HG03565 (cell line): ENCODE measurements at regions not wholly inside any gene's neighbourhood (a gene's known extent, or its start where the extent isn't known, plus 50 kb on each side); places are given as distances from the start of the nearest gene placed in this dataset.

Experiments used
- ATAC-seq: cut with Tn5 transposase; IDR thresholded peaks from one replicate; pipeline ENCODE4 v1.9.1; 2021; ENCODE audit warnings: mild to moderate bottlenecking, moderate library complexity; ENCODE audit not compliant: unreplicated experiment

DNA sequence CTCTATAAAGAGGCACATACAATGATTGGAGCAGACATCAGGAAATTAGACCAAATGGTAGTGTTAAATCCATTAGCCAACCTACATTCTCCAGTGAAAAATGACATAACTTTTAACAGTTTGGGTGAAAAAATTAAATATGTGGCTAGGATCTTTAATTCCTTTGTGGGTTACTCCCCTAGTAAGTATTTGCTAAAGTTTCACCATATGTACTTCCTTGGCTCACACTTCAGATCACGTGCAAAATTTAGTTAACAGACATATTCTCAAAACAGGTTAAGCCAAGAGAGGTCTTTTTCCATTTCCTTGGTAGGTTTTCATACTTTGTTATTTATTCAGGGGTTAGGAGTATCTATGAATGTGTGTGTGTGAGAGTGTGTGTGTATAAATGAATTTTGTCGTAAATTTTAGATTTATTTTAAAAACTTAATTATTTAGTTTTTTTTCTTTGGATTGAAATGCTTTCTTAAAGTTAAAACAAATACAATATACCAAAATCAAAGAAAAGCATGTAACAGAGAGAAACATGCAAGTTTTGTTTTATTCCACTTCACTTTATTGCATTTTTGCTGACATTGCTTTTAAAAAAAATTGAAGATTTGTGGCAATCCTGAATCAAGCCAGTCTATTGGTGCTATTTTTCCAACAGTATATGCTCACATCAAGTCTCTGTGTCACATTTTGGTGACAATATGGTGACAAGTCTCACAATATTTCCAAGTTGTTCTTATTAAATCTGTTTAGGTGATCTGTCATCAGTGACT lies 258.7 kb downstream of the FLRT2 start:
- ATAC-seq, result no peak

GRCh38 chr14:85766295-85766694 lies 236.4 kb downstream of the FLRT2 start:
- no peak for ATAC-seq

DNA sequence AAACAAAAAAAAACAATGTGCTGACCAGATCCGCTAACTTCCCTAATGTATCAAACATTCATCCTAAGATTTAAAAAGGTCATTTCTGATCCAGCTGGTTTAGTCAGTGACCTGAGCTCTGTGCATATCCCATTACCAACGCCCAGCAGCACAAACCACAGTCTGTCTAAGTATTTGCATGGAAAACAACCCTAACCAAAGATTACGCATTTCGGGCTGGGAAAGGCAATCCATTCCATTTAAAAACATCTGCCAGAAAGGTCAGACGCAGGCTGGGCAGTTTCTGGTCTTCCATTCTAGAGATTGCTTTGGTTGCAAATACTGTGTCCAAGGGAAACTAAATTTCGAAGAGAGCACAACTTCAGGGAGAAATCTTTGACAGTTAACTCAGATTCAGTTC lies 234.9 kb downstream of the FLRT2 start:
- no peak for ATAC-seq

DNA sequence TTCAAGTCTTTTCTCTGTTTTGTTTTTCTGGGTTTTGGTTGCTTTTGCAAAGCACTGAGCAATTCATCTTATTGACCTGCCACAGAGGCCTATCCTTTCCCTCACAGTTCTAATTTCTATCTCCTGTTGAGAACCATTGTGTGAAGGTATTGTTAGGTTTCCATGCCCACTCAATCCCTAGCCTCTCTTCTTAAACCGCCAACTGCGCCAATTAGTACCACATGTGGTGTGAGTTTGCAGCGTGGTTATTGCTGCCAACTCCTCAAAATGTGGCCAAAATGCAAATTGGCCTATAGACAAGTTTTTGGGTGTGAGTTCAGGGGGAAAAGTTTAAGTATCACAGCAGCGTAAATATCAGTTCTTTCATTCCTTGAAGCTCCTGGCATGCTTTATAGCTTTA lies 232.6 kb downstream of the FLRT2 start:
- ATAC-seq, result no peak

- ATAC-seq, result no peak
Measured at GRCh38 chr14:85752175-85752574, 222.2 kb downstream of the FLRT2 start.

DNA sequence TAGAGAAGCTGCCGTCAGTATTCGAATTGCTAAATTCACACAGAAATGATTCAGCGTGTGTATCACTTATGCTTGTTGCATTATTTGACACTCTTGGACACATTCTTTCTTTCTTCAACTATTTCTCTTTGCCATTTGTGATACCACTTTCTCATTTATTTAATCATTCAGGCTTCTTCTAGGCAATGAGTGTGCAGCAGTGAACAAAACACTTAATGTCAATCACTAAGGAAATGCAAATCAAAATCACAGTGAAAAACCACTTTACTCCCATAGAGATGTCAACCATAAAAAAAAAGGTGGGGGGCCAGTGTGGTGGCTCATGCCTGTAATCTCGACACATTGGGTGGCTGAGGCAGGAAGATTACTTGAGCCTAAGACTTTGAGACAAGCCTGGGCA lies 214.6 kb downstream of the FLRT2 start:
- ATAC-seq, result no peak

GRCh38 chr14:85732031-85732430 lies 202.1 kb downstream of the FLRT2 start:
- no peak for ATAC-seq

GRCh38 chr14:85731186-85731585 lies 201.2 kb downstream of the FLRT2 start:
- ATAC-seq, result no peak

- no peak for ATAC-seq
Measured at GRCh38 chr14:85728476-85729065, 198.6 kb downstream of the FLRT2 start.

- ATAC-seq, result no peak
Measured at GRCh38 chr14:85714069-85714468, 184.1 kb downstream of the FLRT2 start.

DNA sequence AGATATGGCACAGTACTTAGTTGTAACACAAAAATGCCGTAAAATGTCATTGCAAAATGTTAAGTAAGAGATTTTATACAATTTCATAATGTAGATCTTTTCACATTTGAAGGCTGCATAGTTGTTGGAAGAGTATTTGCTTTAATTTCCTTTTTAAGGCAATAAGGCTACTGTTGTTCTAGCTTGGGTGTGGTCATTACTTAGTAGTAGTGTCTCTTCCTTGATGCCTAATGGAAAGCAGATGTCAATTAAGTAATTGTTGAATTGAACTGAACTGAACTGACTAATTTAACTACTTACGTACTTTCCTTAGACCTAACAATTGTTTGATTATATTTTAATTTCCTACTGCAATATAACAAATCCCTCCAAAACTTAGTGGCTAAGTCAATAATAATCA lies 181.7 kb downstream of the FLRT2 start:
- ATAC-seq, result no peak
